Esophagus muscularis mucosa (tissue), 3 donors: ENCODE measurements at regions not wholly inside any gene's neighbourhood (a gene's known extent, or its start where the extent isn't known, plus 50 kb on each side); places are given as distances from the start of the nearest gene placed in this dataset.

Experiments
- POLR2A ChIP-seq: fragments of 450-650 bp; IDR thresholded peaks from one replicate; pipeline ENCODE4 v1.6.1; 2017; ENCODE audit warnings: antibody characterized with exemption, moderate library complexity, mild to moderate bottlenecking, low read depth
- POLR2AphosphoS5 ChIP-seq, 2 donors: sonication (generic); formaldehyde crosslinking; IDR thresholded peaks; one replicate each; pipeline ENCODE4 v1.6.1; 2017; ENCODE audit warnings: antibody characterized with exemption in 2 of 2
- TF ChIP-seq, protein P1 (sequence below), 3 experiments: fragments of 200-600 bp in 2 of 3; fragments of 450-650 bp in 1 of 3; sonication (generic) in 2 of 3; IDR thresholded peaks; one replicate each; pipeline ENCODE4 v1.5.1; 2017 to 2019; ENCODE audit warnings: antibody characterized with exemption in 3 of 3, mild to moderate bottlenecking in 2 of 3, moderate library complexity in 1 of 3

DNA sequence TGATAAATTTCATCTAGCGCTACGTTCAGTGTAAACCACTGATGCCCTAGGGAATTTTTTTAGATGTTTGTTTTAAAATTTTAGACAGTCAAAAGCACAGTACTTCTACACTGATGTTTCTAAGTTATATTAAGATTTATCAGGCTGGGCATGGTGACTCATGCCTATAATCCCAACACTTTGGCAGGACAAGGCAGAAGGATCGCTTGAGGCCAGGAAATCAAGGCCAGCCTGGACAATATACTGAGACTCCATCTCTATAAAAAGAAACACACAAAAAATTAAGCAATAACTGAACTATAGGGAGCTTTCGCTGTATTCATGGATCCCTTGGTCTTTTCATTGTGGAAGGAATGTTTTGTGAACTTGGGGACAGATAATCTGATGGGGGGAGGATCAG is 50.6 kb upstream of the MAPRE2 start:
- TF ChIP-seq, protein P1, sequence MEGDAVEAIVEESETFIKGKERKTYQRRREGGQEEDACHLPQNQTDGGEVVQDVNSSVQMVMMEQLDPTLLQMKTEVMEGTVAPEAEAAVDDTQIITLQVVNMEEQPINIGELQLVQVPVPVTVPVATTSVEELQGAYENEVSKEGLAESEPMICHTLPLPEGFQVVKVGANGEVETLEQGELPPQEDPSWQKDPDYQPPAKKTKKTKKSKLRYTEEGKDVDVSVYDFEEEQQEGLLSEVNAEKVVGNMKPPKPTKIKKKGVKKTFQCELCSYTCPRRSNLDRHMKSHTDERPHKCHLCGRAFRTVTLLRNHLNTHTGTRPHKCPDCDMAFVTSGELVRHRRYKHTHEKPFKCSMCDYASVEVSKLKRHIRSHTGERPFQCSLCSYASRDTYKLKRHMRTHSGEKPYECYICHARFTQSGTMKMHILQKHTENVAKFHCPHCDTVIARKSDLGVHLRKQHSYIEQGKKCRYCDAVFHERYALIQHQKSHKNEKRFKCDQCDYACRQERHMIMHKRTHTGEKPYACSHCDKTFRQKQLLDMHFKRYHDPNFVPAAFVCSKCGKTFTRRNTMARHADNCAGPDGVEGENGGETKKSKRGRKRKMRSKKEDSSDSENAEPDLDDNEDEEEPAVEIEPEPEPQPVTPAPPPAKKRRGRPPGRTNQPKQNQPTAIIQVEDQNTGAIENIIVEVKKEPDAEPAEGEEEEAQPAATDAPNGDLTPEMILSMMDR (IDR thresholded peaks at IDR 0.05): no peak
- no peak for TF ChIP-seq POLR2AphosphoS5 (IDR thresholded peaks at IDR 0.05)
- TF ChIP-seq POLR2A: no peak
